Fibroblast of skin of scalp (primary cell): ENCODE measurements at regions not wholly inside any gene's neighbourhood (a gene's known extent, or its start where the extent isn't known, plus 50 kb on each side); places are given as distances from the start of the nearest gene placed in this dataset.

ENCODE experiments used
- DNase-seq: peaks from one replicate; pipeline ENCODE4 v3.0.0-alpha.2; 2013

GRCh38 chr10:88083597-88083989 lies 220.2 kb downstream of the PTEN start:
- DNase-seq = no peak

GRCh38 chr10:88086187-88086960 lies 222.9 kb downstream of the PTEN start:
- no peak for DNase-seq

GRCh38 chr10:88088441-88089340 lies 225.3 kb downstream of the PTEN start:
- DNase-seq = no peak

GRCh38 chr10:88089498-88089897 lies 226.1 kb downstream of the PTEN start:
- DNase-seq = no peak

- DNase-seq = no peak
Observed at GRCh38 chr10:88090568-88091214, 227.3 kb downstream of the PTEN start.

GRCh38 chr10:88091490-88092061 lies 228.2 kb downstream of the PTEN start:
- DNase-seq = no peak

- no peak for DNase-seq
Observed at GRCh38 chr10:88092265-88092664, 228.8 kb downstream of the PTEN start.

GRCh38 chr10:88092973-88093372 lies 229.5 kb downstream of the PTEN start:
- no peak for DNase-seq

GRCh38 chr10:88094795-88095194 lies 231.4 kb downstream of the PTEN start:
- no peak for DNase-seq

GRCh38 chr10:88095223-88095721 lies 231.8 kb downstream of the PTEN start:
- DNase-seq = peak; percentile 67

GRCh38 chr10:88095778-88096431 lies 232.5 kb downstream of the PTEN start:
- DNase-seq = no peak

GRCh38 chr10:88097092-88097516 lies 233.7 kb downstream of the PTEN start:
- DNase-seq = no peak

- no peak for DNase-seq
Observed at GRCh38 chr10:88097536-88097935, 234.1 kb downstream of the PTEN start.

GRCh38 chr10:88100281-88100680 lies 236.9 kb downstream of the PTEN start:
- peak; percentile 54 for DNase-seq

- DNase-seq = no peak
Observed at GRCh38 chr10:88101666-88102065, 238.2 kb downstream of the PTEN start.

GRCh38 chr10:88103576-88103975 lies 240.2 kb downstream of the PTEN start:
- DNase-seq = no peak

GRCh38 chr10:88104223-88104622 lies 240.8 kb downstream of the PTEN start:
- no peak for DNase-seq

GRCh38 chr10:88106366-88106765 lies 242.9 kb downstream of the PTEN start:
- no peak for DNase-seq

- DNase-seq = no peak
Observed at GRCh38 chr10:88107296-88108097, 244.1 kb downstream of the PTEN start.

GRCh38 chr10:88108115-88108610 lies 244.7 kb downstream of the PTEN start:
- DNase-seq = no peak

- DNase-seq = peak; percentile 64
Observed at GRCh38 chr10:88110355-88110754, 246.9 kb downstream of the PTEN start.
